IMR-90 (cell line): ENCODE measurements at regions not wholly inside any gene's neighbourhood (a gene's known extent, or its start where the extent isn't known, plus 50 kb on each side); places are given as distances from the start of the nearest gene placed in this dataset.

Experiments
- ATAC-seq: fragments of 200-7000 bp; cut with Tn5 transposase; 2 replicates; pipeline ENCODE4 v1.9.1; 2020; ENCODE audit warnings: low read depth, mild to moderate bottlenecking, moderate library complexity
- BruUV-seq: library from RNA; stranded (reverse); fragments of 400-500 nt; replicated peaks from 2 replicates; lab custom pipeline; 2021; lab: Mats Ljungman, UMichigan
- CTCF ChIA-PET: fragments of 300-600 bp; formaldehyde crosslinking; extraction: SDS; loops from one replicate; lab custom pipeline; 2021; ENCODE audit warnings: antibody characterized with exemption; lab: Yijun Ruan, JAX
- POLR2A ChIA-PET: fragments of 300-600 bp; sonication (Branson Sonifier 250); formaldehyde crosslinking; loops from one replicate; lab custom pipeline; 2022; ENCODE audit warnings: antibody characterized with exemption; ENCODE audit not compliant: unreplicated experiment; lab: Charles Lee
- DNase-seq: peaks from one replicate; pipeline ENCODE4 v3.0.0; 2013
- H2AFZ ChIP-seq: replicated peaks from 2 replicates; pipeline ENCODE3; 2013; ENCODE audit warnings: low read length, mild to moderate bottlenecking; ENCODE audit not compliant: poor library complexity
- H2AK5ac ChIP-seq: 2 replicates; pipeline ENCODE4 v1.6.1; 2013; ENCODE audit warnings: low read depth, low read length, inconsistent platforms
- H2AK9ac ChIP-seq: replicated peaks from 2 replicates; pipeline ENCODE3; 2013; ENCODE audit warnings: mild to moderate bottlenecking, low read depth, low read length, moderate library complexity; ENCODE audit not compliant: poor library complexity
- H2BK120ac ChIP-seq: 2 replicates; pipeline ENCODE4 v1.6.1; 2013; ENCODE audit warnings: low read depth, low read length, inconsistent platforms
- H2BK15ac ChIP-seq: 3 replicates; pipeline ENCODE4 v1.6.1; 2013; ENCODE audit warnings: low read depth, low read length, inconsistent platforms
- H2BK20ac ChIP-seq: 2 replicates; pipeline ENCODE4 v1.6.1; 2013; ENCODE audit warnings: low read depth, mild to moderate bottlenecking, inconsistent platforms, low read length, moderate library complexity
- H2BK5ac ChIP-seq: 2 replicates; pipeline ENCODE4 v1.6.1; 2013; ENCODE audit warnings: mild to moderate bottlenecking, low read depth, low read length, inconsistent platforms; ENCODE audit not compliant: poor library complexity, severe bottlenecking
- H3K14ac ChIP-seq: replicated peaks from 2 replicates; pipeline ENCODE4 v1.6.1; 2013; ENCODE audit warnings: low read depth, low read length, inconsistent platforms
- H3K18ac ChIP-seq: 2 replicates; pipeline ENCODE4 v1.6.1; 2013; ENCODE audit warnings: low read depth, low read length, control low read depth
- H3K23ac ChIP-seq: 2 replicates; pipeline ENCODE4 v1.6.1; 2013; ENCODE audit warnings: low read depth, low read length, inconsistent platforms
- H3K27ac ChIP-seq: 2 replicates; pipeline ENCODE4 v1.5.1; 2013; ENCODE audit warnings: mild to moderate bottlenecking, control low read depth, low read length; ENCODE audit not compliant: insufficient read depth
- H3K27me3 ChIP-seq: 2 replicates; pipeline ENCODE4 v1.6.1; 2013; ENCODE audit warnings: low read length; ENCODE audit not compliant: control insufficient read depth, insufficient read depth
- H3K36me3 ChIP-seq: 2 replicates; pipeline ENCODE4 v1.6.1; 2013; ENCODE audit warnings: low read length, mixed read lengths; ENCODE audit not compliant: control insufficient read depth, insufficient read depth
- H3K4ac ChIP-seq: 2 replicates; pipeline ENCODE4 v1.6.1; 2013; ENCODE audit warnings: low read depth, low read length, inconsistent platforms
- H3K4me1 ChIP-seq: 2 replicates; pipeline ENCODE4 v1.6.1; 2013; ENCODE audit warnings: low read length, mixed read lengths; ENCODE audit not compliant: control insufficient read depth, insufficient read depth
- H3K4me2 ChIP-seq: 2 replicates; pipeline ENCODE4 v1.6.1; 2013; ENCODE audit warnings: low read depth, mild to moderate bottlenecking, control low read depth, low read length, moderate library complexity
- H3K4me3 ChIP-seq: 2 replicates; pipeline ENCODE4 v1.5.1; 2013; ENCODE audit warnings: low read depth, mild to moderate bottlenecking, control low read depth, low read length, moderate library complexity; ENCODE audit not compliant: insufficient read depth
- H3K56ac ChIP-seq: 2 replicates; pipeline ENCODE4 v1.6.1; 2013; ENCODE audit warnings: low read length, inconsistent platforms; ENCODE audit not compliant: insufficient read depth; ENCODE audit errors: extremely low read depth
- H3K79me1 ChIP-seq, 2 experiments: 2 replicates each; pipeline ENCODE4 v1.6.1; 2013; ENCODE audit warnings: low read length in 2 of 2, inconsistent platforms in 1 of 2, low read depth in 1 of 2
- H3K9ac ChIP-seq: 2 replicates; pipeline ENCODE4 v1.6.1; 2013; ENCODE audit warnings: low read depth, low read length, control low read depth
- H3K9me1 ChIP-seq: 2 replicates; pipeline ENCODE4 v1.6.1; 2013; ENCODE audit warnings: low read length, inconsistent platforms; ENCODE audit not compliant: insufficient read depth
- H3K9me3 ChIP-seq: 2 replicates; pipeline ENCODE4 v1.6.1; 2013; ENCODE audit warnings: low read length; ENCODE audit not compliant: control insufficient read depth, insufficient read depth
- H4K20me1 ChIP-seq: 2 replicates; pipeline ENCODE4 v1.6.1; 2013; ENCODE audit warnings: low read length, inconsistent platforms; ENCODE audit not compliant: insufficient read depth
- H4K5ac ChIP-seq: 2 replicates; pipeline ENCODE4 v1.6.1; 2013; ENCODE audit warnings: mild to moderate bottlenecking, low read depth, low read length, control low read depth
- H4K8ac ChIP-seq, 2 experiments: 2 replicates each; pipeline ENCODE4 v1.6.1; 2013; ENCODE audit warnings: low read depth in 2 of 2, low read length in 2 of 2, control low read depth in 1 of 2, inconsistent platforms in 1 of 2
- H4K91ac ChIP-seq: 2 replicates; pipeline ENCODE4 v1.6.1; 2013; ENCODE audit warnings: low read depth, low read length, inconsistent platforms; ENCODE audit not compliant: insufficient read depth
- BHLHE40 ChIP-seq: fragments of 150-350 bp; IDR thresholded peaks from 2 replicates; pipeline ENCODE4 v1.6.1; 2016; ENCODE audit warnings: mild to moderate bottlenecking, low read depth, low read length
- CEBPB ChIP-seq: IDR thresholded peaks from 2 replicates; pipeline ENCODE4 v1.6.1; 2012; ENCODE audit warnings: low read depth, low read length, improper control_type of control experiment
- CHD1 ChIP-seq: IDR thresholded peaks from 2 replicates; pipeline ENCODE4 v1.6.1; 2012; ENCODE audit warnings: low read depth, low read length, improper control_type of control experiment
- CTCF ChIP-seq: conservative IDR thresholded peaks from 2 replicates; pipeline ENCODE4 v1.5.1; 2012; ENCODE audit warnings: mild to moderate bottlenecking, low read depth, low read length, improper control_type of control experiment
- MAFK ChIP-seq: IDR thresholded peaks from 2 replicates; pipeline ENCODE4 v1.6.1; 2012; ENCODE audit warnings: low read depth, low read length, improper control_type of control experiment
- MAZ ChIP-seq: IDR thresholded peaks from 2 replicates; pipeline ENCODE4 v1.6.1; 2012; ENCODE audit warnings: low read depth, mild to moderate bottlenecking, low read length, improper control_type of control experiment, moderate library complexity, borderline replicate concordance
- MXI1 ChIP-seq: IDR thresholded peaks from 2 replicates; pipeline ENCODE4 v1.6.1; 2012; ENCODE audit warnings: low read depth, mild to moderate bottlenecking, low read length, moderate library complexity, borderline replicate concordance
- NFE2L2 ChIP-seq: fragments of 150-350 bp; IDR thresholded peaks from 2 replicates; pipeline ENCODE4 v1.6.1; 2016; ENCODE audit warnings: low read depth, mild to moderate bottlenecking, low read length
- POLR2A ChIP-seq: IDR thresholded peaks from 2 replicates; pipeline ENCODE4 v1.6.1; 2012; ENCODE audit warnings: mild to moderate bottlenecking, low read depth, low read length
- RAD21 ChIP-seq: IDR thresholded peaks from 2 replicates; pipeline ENCODE4 v1.6.1; 2012; ENCODE audit warnings: low read length, improper control_type of control experiment
- RCOR1 ChIP-seq: IDR thresholded peaks from 2 replicates; pipeline ENCODE4 v1.6.1; 2012; ENCODE audit warnings: mild to moderate bottlenecking, low read length, improper control_type of control experiment; ENCODE audit not compliant: insufficient replicate concordance
- RFX5 ChIP-seq: IDR thresholded peaks from 2 replicates; pipeline ENCODE4 v1.8.0; 2012; ENCODE audit warnings: low read depth, mild to moderate bottlenecking, low read length, moderate library complexity
- SMC3 ChIP-seq: fragments of 150-350 bp; IDR thresholded peaks from 2 replicates; pipeline ENCODE4 v1.6.1; 2016; ENCODE audit warnings: low read depth, mild to moderate bottlenecking, antibody characterized with exemption, low read length, moderate library complexity
- USF2 ChIP-seq: fragments of 150-350 bp; IDR thresholded peaks from 2 replicates; pipeline ENCODE4 v1.6.1; 2017; ENCODE audit warnings: mild to moderate bottlenecking, antibody characterized with exemption, low read length, low read depth
- WGBS, 2 experiments: methylation state at CpG; one replicate each; pipeline versions ENCODE4 v1.1.5 to v1.1.7; 2013; ENCODE audit warnings: missing lambda C conversion rate in 2 of 2; ENCODE audit not compliant: insufficient read length in 1 of 2; ENCODE audit errors: extremely low coverage in 2 of 2; 5-methylcytosine and 5-hydroxymethylcytosine counted together
- dilution Hi-C: fragments of 300-500 bp; cut with HindIII; formaldehyde crosslinking; loops from one replicate; pipeline ENCODE4 v1.14.3; 2018; ENCODE audit warnings: low sequenced_read_pairs; ENCODE audit not compliant: unreplicated experiment
- in situ Hi-C: fragments of 300-500 bp; cut with MboI; formaldehyde crosslinking; loops from 3 replicates; pipeline ENCODE4 v1.14.3; 2019; ENCODE audit warnings: low sequenced_read_pairs, inconsistent platforms, mixed read lengths
- intact Hi-C: fragments of 100-400 bp; cut with micrococcal nuclease; formaldehyde crosslinking; loops from 2 replicates; pipeline ENCODE4 v1.10.0; 2022

GRCh38 chr7:31421607-31422006 lies 81.1 kb upstream of the NEUROD6 start:
- Histone ChIP-seq H3K4me2 (no peak overlapping the region), H3K4ac (no peak overlapping the region), H2AFZ (no peak overlapping the region), H3K36me3 (no peaks in the 10 kb centered on the region), H3K27ac (no peak overlapping the region), H4K91ac (no peak overlapping the region), H2BK120ac (no peak overlapping the region), H2AK5ac (no peak overlapping the region), H3K14ac (no peak overlapping the region), H3K9me1 (no peaks in the 10 kb centered on the region; the same call in 1 of the 2 replicates), H3K4me3 (no peak overlapping the region), H3K9me3 (no peaks in the 10 kb centered on the region), H3K18ac (no peak overlapping the region), H3K79me1 (no peaks in the 10 kb centered on the region), H4K8ac (no peak overlapping the region), H2AK9ac (no peak overlapping the region), H4K5ac (no peak overlapping the region), H3K9ac (no peak overlapping the region), H2BK5ac (no peak overlapping the region), H2BK20ac (no peak overlapping the region), H4K20me1 (no peaks in the 10 kb centered on the region), H2BK15ac (no peak overlapping the region), H3K4me1 (no peaks in the 10 kb centered on the region), H3K27me3 (no peaks in the 10 kb centered on the region), H3K23ac (no peak overlapping the region), H3K56ac (no peak overlapping the region)
- in situ Hi-C loops (no loop called here), dilution Hi-C loops (no loop called here), intact Hi-C loops (no loop called here)
- ChIA-PET CTCF (no interaction called here), POLR2A (no interaction called here)
- no peak for TF ChIP-seq RCOR1
- TF ChIP-seq MAZ: no peak
- TF ChIP-seq MAFK: no peak
- no peak for TF ChIP-seq NFE2L2
- no peak for TF ChIP-seq RFX5
- no peak for TF ChIP-seq CEBPB
- no peak for TF ChIP-seq SMC3
- no peak for TF ChIP-seq RAD21
- no peak for TF ChIP-seq USF2
- no peak for TF ChIP-seq CHD1
- no peak for TF ChIP-seq MXI1
- no peak for TF ChIP-seq CTCF
- TF ChIP-seq BHLHE40: no peak
- no peak for TF ChIP-seq POLR2A
- DNase-seq (no peak), ATAC-seq (no peak)
- no CpG with 5 or more reads among the region's 2 CpGs for WGBS, 2 experiments
- no TSS peak for BruUV-seq
